GM12865 (cell line): ENCODE measurements at regions not wholly inside any gene's neighbourhood (a gene's known extent, or its start where the extent isn't known, plus 50 kb on each side); places are given as distances from the start of the nearest gene placed in this dataset.

ENCODE experiments used
- DNase-seq: peaks from one replicate; pipeline ENCODE4 v3.0.0; 2010; ENCODE audit warnings: low read depth
- H3K4me3 ChIP-seq: 2 replicates; pipeline ENCODE4 v1.5.1; 2011; ENCODE audit warnings: mild to moderate bottlenecking, low read depth, low read length, control low read depth
- CTCF ChIP-seq: IDR thresholded peaks from 2 replicates; pipeline ENCODE4 v1.5.1; 2011; ENCODE audit warnings: low read length, control low read depth, low read depth, inconsistent platforms; ENCODE audit not compliant: insufficient read depth; ENCODE audit errors: missing control alignments

- no peak overlapping the region for H3K4me3 ChIP-seq
- DNase-seq = no peak
- no peak for TF ChIP-seq CTCF
These were observed 131.4 kb upstream of the HAAO start for GRCh38 chr2:42923580-42924417.

GRCh38 chr2:42922790-42923579 is 130.6 kb upstream of the HAAO start:
- no peak for DNase-seq
- no peak overlapping the region for H3K4me3 ChIP-seq
- no peak for TF ChIP-seq CTCF

GRCh38 chr2:42922293-42922692 is 129.9 kb upstream of the HAAO start:
- no peak for TF ChIP-seq CTCF
- H3K4me3 ChIP-seq = no peak overlapping the region
- DNase-seq = no peak

- H3K4me3 ChIP-seq = no peak overlapping the region
- DNase-seq = no peak
- no peak for TF ChIP-seq CTCF
These were observed 129.3 kb upstream of the HAAO start for GRCh38 chr2:42921721-42922120.

- peak; percentile 10 for TF ChIP-seq CTCF
- no peak for DNase-seq
- no peak overlapping the region for H3K4me3 ChIP-seq
These were observed 128.8 kb upstream of the HAAO start for GRCh38 chr2:42921147-42921520.

- DNase-seq = no peak
- no peak for TF ChIP-seq CTCF
- H3K4me3 ChIP-seq = no peak overlapping the region
These were observed 128.2 kb upstream of the HAAO start for GRCh38 chr2:42920446-42921146.
